GM18517 (cell line): ENCODE measurements at regions not wholly inside any gene's neighbourhood (a gene's known extent, or its start where the extent isn't known, plus 50 kb on each side); places are given as distances from the start of the nearest gene placed in this dataset.

Experiments used
- ATAC-seq: cut with Tn5 transposase; IDR thresholded peaks from one replicate; pipeline ENCODE4 v1.9.1; 2021; ENCODE audit warnings: mild to moderate bottlenecking, moderate library complexity; ENCODE audit not compliant: unreplicated experiment

GRCh38 chr4:11002961-11003360 is 318.4 kb upstream of the CLNK start:
- no peak for ATAC-seq

GRCh38 chr4:10998846-10999245 is 314.3 kb upstream of the CLNK start:
- no peak for ATAC-seq

- no peak for ATAC-seq
Observed at GRCh38 chr4:10984815-10985214, 300.2 kb upstream of the CLNK start.

GRCh38 chr4:10983885-10984640 is 299.5 kb upstream of the CLNK start:
- ATAC-seq, result no peak

- no peak for ATAC-seq
Observed at GRCh38 chr4:10983268-10983667, 298.7 kb upstream of the CLNK start.

- ATAC-seq, result no peak
Observed at GRCh38 chr4:10982305-10982704, 297.7 kb upstream of the CLNK start.

GRCh38 chr4:10981576-10981975 is 297.0 kb upstream of the CLNK start:
- ATAC-seq, result no peak

GRCh38 chr4:10981096-10981495 is 296.5 kb upstream of the CLNK start:
- ATAC-seq, result no peak

GRCh38 chr4:10979032-10979431 is 294.5 kb upstream of the CLNK start:
- ATAC-seq, result no peak

GRCh38 chr4:10977534-10977933 is 293.0 kb upstream of the CLNK start:
- ATAC-seq, result no peak

- no peak for ATAC-seq
Observed at GRCh38 chr4:10974371-10974770, 289.8 kb upstream of the CLNK start.

- no peak for ATAC-seq
Observed at GRCh38 chr4:10973686-10974085, 289.1 kb upstream of the CLNK start.

- ATAC-seq, result no peak
Observed at GRCh38 chr4:10971800-10972401, 287.3 kb upstream of the CLNK start.

GRCh38 chr4:10965196-10965595 is 280.6 kb upstream of the CLNK start:
- ATAC-seq, result no peak

- ATAC-seq, result no peak
Observed at GRCh38 chr4:10963958-10964703, 279.6 kb upstream of the CLNK start.

- no peak for ATAC-seq
Observed at GRCh38 chr4:10963241-10963640, 278.7 kb upstream of the CLNK start.

GRCh38 chr4:10962246-10962645 is 277.7 kb upstream of the CLNK start:
- no peak for ATAC-seq

- ATAC-seq, result no peak
Observed at GRCh38 chr4:10960389-10960788, 275.8 kb upstream of the CLNK start.

- no peak for ATAC-seq
Observed at GRCh38 chr4:10959586-10959985, 275.0 kb upstream of the CLNK start.

GRCh38 chr4:10958226-10958856 is 273.8 kb upstream of the CLNK start:
- no peak for ATAC-seq

GRCh38 chr4:10951306-10951705 is 266.7 kb upstream of the CLNK start:
- no peak for ATAC-seq
